ENCODE measurements at regions not wholly inside any gene's neighbourhood (a gene's known extent, or its start where the extent isn't known, plus 50 kb on each side); places are given as distances from the start of the nearest gene placed in this dataset.
"Not testable (repeated sequence)": the region's sequence is repeated elsewhere in the genome, so short reads cannot be mapped to it uniquely, and the experiment has no call there.

- H3K27ac Mint-ChIP-seq = no peak overlapping the region
- DNase-seq (ENCODE audit: low spot score) = no peak
- Histone ChIP-seq H3K79me2 (ENCODE audit: low read depth) (no peaks in the 10 kb centered on the region), H3K36me3 (no peaks in the 10 kb centered on the region), H3K4me3 (no peak overlapping the region), H3K4me2 (no peak overlapping the region), H3F3A (ENCODE audit: low read depth) (no peaks in the 10 kb centered on the region), H3K4me1 (no peaks in the 10 kb centered on the region), H2AFZ (replicated peaks) (no peak overlapping the region), H4K20me1 (ENCODE audit: low read depth) (no peaks in the 10 kb centered on the region), H3K9me3 (ENCODE audit: low read depth) (no peaks in the 10 kb centered on the region), H3K27me3 (no peaks in the 10 kb centered on the region), H3K27ac (no peak overlapping the region), H3K9ac (no peak overlapping the region)
- H3K4me1 Mint-ChIP-seq = peaks cover 6% of the 10 kb centered on the region
- no peak for TF ChIP-seq CTCF (IDR thresholded peaks at IDR 0.05)
- TF ChIP-seq EZH2 (IDR thresholded peaks at IDR 0.05) = no peak
- no peak for TF ChIP-seq EZH2phosphoT487 (IDR thresholded peaks at IDR 0.05)
- H3K9me3 Mint-ChIP-seq = no peaks in the 10 kb centered on the region
- H3K27me3 Mint-ChIP-seq (ENCODE audit: insufficient read depth, low read depth) = peaks cover 4% of the 10 kb centered on the region
- no peak overlapping the region for H3K4me3 Mint-ChIP-seq
- no peaks in the 10 kb centered on the region for H3K36me3 Mint-ChIP-seq
Observed at GRCh38 chr5:67858471-67859031, 357.0 kb upstream of the PIK3R1 start.

- Mint-ChIP-seq H3K27ac (no peak overlapping the region), H3K9me3 (no peaks in the 10 kb centered on the region), H3K4me1 (peaks cover 6% of the 10 kb centered on the region), H3K4me3 (no peak overlapping the region), H3K27me3 (ENCODE audit: insufficient read depth, low read depth) (peaks cover 4% of the 10 kb centered on the region), H3K36me3 (no peaks in the 10 kb centered on the region)
- Histone ChIP-seq H3K9me3 (ENCODE audit: low read depth) (no peaks in the 10 kb centered on the region), H4K20me1 (ENCODE audit: low read depth) (no peaks in the 10 kb centered on the region), H3K4me1 (no peaks in the 10 kb centered on the region), H3K27me3 (no peaks in the 10 kb centered on the region), H3K27ac (no peak overlapping the region), H3K79me2 (ENCODE audit: low read depth) (no peaks in the 10 kb centered on the region), H3F3A (ENCODE audit: low read depth) (no peaks in the 10 kb centered on the region), H2AFZ (replicated peaks) (no peak overlapping the region), H3K9ac (no peak overlapping the region), H3K36me3 (no peaks in the 10 kb centered on the region), H3K4me2 (no peak overlapping the region), H3K4me3 (no peak overlapping the region)
- no peak for DNase-seq (ENCODE audit: low spot score)
- TF ChIP-seq EZH2phosphoT487 (IDR thresholded peaks at IDR 0.05) = no peak
- TF ChIP-seq CTCF (IDR thresholded peaks at IDR 0.05) = no peak
- no peak for TF ChIP-seq EZH2 (IDR thresholded peaks at IDR 0.05)
Observed at GRCh38 chr5:67857502-67857901, 358.1 kb upstream of the PIK3R1 start.

GRCh38 chr5:67855523-67855922, 360.0 kb upstream of the PIK3R1 start:
- no peak for TF ChIP-seq CTCF (IDR thresholded peaks at IDR 0.05)
- TF ChIP-seq EZH2 (IDR thresholded peaks at IDR 0.05) = no peak
- TF ChIP-seq EZH2phosphoT487 (IDR thresholded peaks at IDR 0.05) = no peak
- Histone ChIP-seq H3F3A (ENCODE audit: low read depth) (no peaks in the 10 kb centered on the region), H2AFZ (replicated peaks) (no peak overlapping the region), H3K4me2 (no peak overlapping the region), H3K9ac (no peak overlapping the region), H3K27ac (no peak overlapping the region), H3K4me3 (no peak overlapping the region), H3K36me3 (no peaks in the 10 kb centered on the region), H3K27me3 (no peaks in the 10 kb centered on the region), H4K20me1 (ENCODE audit: low read depth) (no peaks in the 10 kb centered on the region), H3K79me2 (ENCODE audit: low read depth) (no peaks in the 10 kb centered on the region), H3K4me1 (no peaks in the 10 kb centered on the region), H3K9me3 (ENCODE audit: low read depth) (no peaks in the 10 kb centered on the region)
- Mint-ChIP-seq H3K27ac (no peak overlapping the region), H3K9me3 (no peaks in the 10 kb centered on the region), H3K4me1 (peaks cover 6% of the 10 kb centered on the region), H3K4me3 (no peak overlapping the region), H3K36me3 (no peaks in the 10 kb centered on the region), H3K27me3 (ENCODE audit: insufficient read depth, low read depth) (peaks cover under 1% of the 10 kb centered on the region)
- no peak for DNase-seq (ENCODE audit: low spot score)

GRCh38 chr5:67850906-67851305, 364.6 kb upstream of the PIK3R1 start:
- not testable (repeated sequence) for H3K27ac Mint-ChIP-seq; H3K9me3 Mint-ChIP-seq; H3K27me3 ChIP-seq; H3F3A ChIP-seq (ENCODE audit: low read depth); H4K20me1 ChIP-seq (ENCODE audit: low read depth); H3K79me2 ChIP-seq (ENCODE audit: low read depth); H3K9ac ChIP-seq; H3K27me3 Mint-ChIP-seq (ENCODE audit: insufficient read depth, low read depth); H3K4me3 Mint-ChIP-seq; DNase-seq (ENCODE audit: low spot score); H3K4me3 ChIP-seq; H3K9me3 ChIP-seq (ENCODE audit: low read depth); H3K4me1 Mint-ChIP-seq; H3K4me1 ChIP-seq; H3K27ac ChIP-seq; H3K36me3 ChIP-seq; H2AFZ ChIP-seq (replicated peaks); H3K36me3 Mint-ChIP-seq; H3K4me2 ChIP-seq

All from neural progenitor cell (in vitro differentiated cells).